ENCODE measurements at regions not wholly inside any gene's neighbourhood (a gene's known extent, or its start where the extent isn't known, plus 50 kb on each side); places are given as distances from the start of the nearest gene placed in this dataset.

DNA sequence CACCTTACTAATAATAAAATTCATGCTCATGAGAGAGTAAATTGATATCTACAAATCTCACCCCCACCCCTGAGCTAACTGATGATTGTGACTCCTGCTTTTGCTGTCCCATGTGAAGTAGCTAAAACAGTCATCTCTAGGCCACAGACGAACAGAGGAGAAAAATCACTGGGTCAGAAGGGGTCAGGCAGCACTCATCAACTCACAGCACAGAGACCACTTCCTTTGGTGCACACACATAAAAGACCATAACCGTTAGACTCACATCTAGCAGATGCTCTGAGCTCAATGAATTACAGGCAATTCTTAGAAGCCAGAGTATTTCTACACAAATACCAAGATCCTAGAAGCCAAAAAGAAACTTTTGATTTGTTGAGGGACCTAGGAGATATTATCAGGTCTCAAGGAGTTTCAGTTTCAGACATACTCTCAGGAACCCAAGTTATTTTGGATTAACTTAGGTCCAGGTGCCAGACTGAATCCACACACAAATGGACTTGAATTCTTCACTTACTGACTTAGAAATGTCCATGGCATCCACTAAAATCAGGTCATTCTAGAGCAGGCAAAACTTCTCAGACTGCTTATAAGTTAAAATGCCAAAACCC, 65.0 kb upstream of the TES start:
- no peaks in the 10 kb centered on the region for H3K36me3 Mint-ChIP-seq
- Histone ChIP-seq H3K4me3 (ENCODE audit: low read length) (no peak overlapping the region), H3K36me3 (ENCODE audit: control insufficient read depth, insufficient read depth, low read length) (no peaks in the 10 kb centered on the region), H3K4me1 (ENCODE audit: control insufficient read depth, insufficient read depth, low read length) (no peaks in the 10 kb centered on the region), H3K27ac (ENCODE audit: low read length) (no peak overlapping the region), H3K27me3 (ENCODE audit: control insufficient read depth, insufficient read depth, low read length) (no peaks in the 10 kb centered on the region), H3K9me3 (ENCODE audit: control insufficient read depth, insufficient read depth, low read length) (no peaks in the 10 kb centered on the region)
- WGBS (ENCODE audit: insufficient coverage), result 2% methylated on average over 2 of the region's 2 CpGs
- peak; percentile 77 to 87 (median 84) for ATAC-seq
- no peaks in the 10 kb centered on the region for H3K9me3 Mint-ChIP-seq
- peak in 1 of 2 donors; percentile 3 for DNase-seq
- H3K27me3 Mint-ChIP-seq (ENCODE audit: low read depth in 2 of 2), result no peaks in the 10 kb centered on the region
- H3K4me1 Mint-ChIP-seq, result peaks cover 18 to 26% of the 10 kb centered on the region in 2 donors
- intact Hi-C loops (cut with micrococcal nuclease), result no loop called here
- TF ChIP-seq, protein P1, sequence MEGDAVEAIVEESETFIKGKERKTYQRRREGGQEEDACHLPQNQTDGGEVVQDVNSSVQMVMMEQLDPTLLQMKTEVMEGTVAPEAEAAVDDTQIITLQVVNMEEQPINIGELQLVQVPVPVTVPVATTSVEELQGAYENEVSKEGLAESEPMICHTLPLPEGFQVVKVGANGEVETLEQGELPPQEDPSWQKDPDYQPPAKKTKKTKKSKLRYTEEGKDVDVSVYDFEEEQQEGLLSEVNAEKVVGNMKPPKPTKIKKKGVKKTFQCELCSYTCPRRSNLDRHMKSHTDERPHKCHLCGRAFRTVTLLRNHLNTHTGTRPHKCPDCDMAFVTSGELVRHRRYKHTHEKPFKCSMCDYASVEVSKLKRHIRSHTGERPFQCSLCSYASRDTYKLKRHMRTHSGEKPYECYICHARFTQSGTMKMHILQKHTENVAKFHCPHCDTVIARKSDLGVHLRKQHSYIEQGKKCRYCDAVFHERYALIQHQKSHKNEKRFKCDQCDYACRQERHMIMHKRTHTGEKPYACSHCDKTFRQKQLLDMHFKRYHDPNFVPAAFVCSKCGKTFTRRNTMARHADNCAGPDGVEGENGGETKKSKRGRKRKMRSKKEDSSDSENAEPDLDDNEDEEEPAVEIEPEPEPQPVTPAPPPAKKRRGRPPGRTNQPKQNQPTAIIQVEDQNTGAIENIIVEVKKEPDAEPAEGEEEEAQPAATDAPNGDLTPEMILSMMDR (IDR thresholded peaks at IDR 0.05), result no peak
- peak overlapping the region; percentile 71 to 76 for H3K27ac Mint-ChIP-seq
- peak overlapping the region; percentile 19 for H3K4me3 Mint-ChIP-seq

DNA sequence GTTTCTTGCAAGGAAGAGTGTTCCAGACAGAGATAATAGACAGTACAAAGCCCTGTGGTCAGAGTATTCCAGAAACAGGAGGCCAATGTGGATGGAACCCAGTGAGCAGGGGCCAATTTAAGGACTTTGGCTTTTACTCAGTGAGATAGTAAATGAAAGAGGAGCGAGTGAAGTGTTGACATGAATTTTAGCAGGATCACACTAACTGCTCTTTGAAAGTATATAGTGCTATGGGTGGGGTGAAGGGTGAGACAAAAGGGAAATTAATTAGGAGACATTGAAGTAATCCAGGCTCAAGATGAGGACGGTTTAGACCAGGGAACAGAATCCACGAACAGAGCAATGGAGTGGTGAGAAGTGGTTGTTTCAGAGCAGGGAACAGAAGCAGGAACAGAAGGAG, 62.2 kb upstream of the TES start:
- H3K27ac Mint-ChIP-seq, result no peak overlapping the region

DNA sequence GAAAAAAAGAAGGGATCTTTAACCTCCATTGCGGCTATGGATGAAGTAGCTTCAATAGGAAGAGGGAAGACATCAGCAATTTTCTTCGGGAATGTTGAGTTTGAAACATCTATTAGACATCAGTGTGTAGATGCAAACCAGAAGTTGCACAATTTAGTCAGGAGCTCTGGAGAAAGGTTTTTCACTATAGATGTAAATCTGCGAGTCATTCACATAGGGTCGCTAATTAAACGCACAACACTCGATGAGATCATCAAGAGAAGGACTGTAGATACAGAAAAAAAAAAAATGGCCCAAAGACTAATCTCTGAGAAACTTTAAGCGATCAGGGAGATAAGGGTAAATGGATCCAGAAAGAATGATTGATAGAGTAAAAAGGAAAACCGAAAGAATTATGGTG, 61.7 kb upstream of the TES start:
- Mint-ChIP-seq H3K4me3 (no peak overlapping the region), H3K9me3 (no peaks in the 10 kb centered on the region), H3K27ac (no peak overlapping the region), H3K36me3 (no peaks in the 10 kb centered on the region), H3K27me3 (ENCODE audit: low read depth in 2 of 2) (no peaks in the 10 kb centered on the region), H3K4me1 (peaks cover 12% of the 10 kb centered on the region in 2 donors)
- Histone ChIP-seq H3K27ac (ENCODE audit: low read length) (no peak overlapping the region), H3K9me3 (ENCODE audit: control insufficient read depth, insufficient read depth, low read length) (no peaks in the 10 kb centered on the region), H3K27me3 (ENCODE audit: control insufficient read depth, insufficient read depth, low read length) (no peaks in the 10 kb centered on the region), H3K4me3 (ENCODE audit: low read length) (no peak overlapping the region), H3K36me3 (ENCODE audit: control insufficient read depth, insufficient read depth, low read length) (no peaks in the 10 kb centered on the region), H3K4me1 (ENCODE audit: control insufficient read depth, insufficient read depth, low read length) (peaks cover 4% of the 10 kb centered on the region)
- intact Hi-C loops (cut with micrococcal nuclease), result no loop called here
- DNase-seq, result no peak
- TF ChIP-seq, protein P1 (IDR thresholded peaks at IDR 0.05), result no peak
- no peak for ATAC-seq
- WGBS (ENCODE audit: insufficient coverage), result 96% methylated on average over 8 of the region's 8 CpGs

More for the DNA sequence above, 62.2 kb upstream of the TES start:
- Mint-ChIP-seq H3K4me3 (no peak overlapping the region), H3K9me3 (no peaks in the 10 kb centered on the region), H3K27me3 (ENCODE audit: low read depth in 2 of 2) (no peaks in the 10 kb centered on the region), H3K4me1 (peaks cover 14 to 17% of the 10 kb centered on the region in 2 donors), H3K36me3 (no peaks in the 10 kb centered on the region)
- intact Hi-C loops (cut with micrococcal nuclease), result no loop called here
- WGBS (ENCODE audit: insufficient coverage), result 87% methylated on average over 3 of the region's 3 CpGs
- TF ChIP-seq, protein P1 (IDR thresholded peaks at IDR 0.05), result no peak
- Histone ChIP-seq H3K27me3 (ENCODE audit: control insufficient read depth, insufficient read depth, low read length) (no peaks in the 10 kb centered on the region), H3K9me3 (ENCODE audit: control insufficient read depth, insufficient read depth, low read length) (no peaks in the 10 kb centered on the region), H3K4me1 (ENCODE audit: control insufficient read depth, insufficient read depth, low read length) (peaks cover 4% of the 10 kb centered on the region), H3K4me3 (ENCODE audit: low read length) (no peak overlapping the region), H3K27ac (ENCODE audit: low read length) (no peak overlapping the region), H3K36me3 (ENCODE audit: control insufficient read depth, insufficient read depth, low read length) (no peaks in the 10 kb centered on the region)
- no peak for ATAC-seq
- DNase-seq, result no peak

DNA sequence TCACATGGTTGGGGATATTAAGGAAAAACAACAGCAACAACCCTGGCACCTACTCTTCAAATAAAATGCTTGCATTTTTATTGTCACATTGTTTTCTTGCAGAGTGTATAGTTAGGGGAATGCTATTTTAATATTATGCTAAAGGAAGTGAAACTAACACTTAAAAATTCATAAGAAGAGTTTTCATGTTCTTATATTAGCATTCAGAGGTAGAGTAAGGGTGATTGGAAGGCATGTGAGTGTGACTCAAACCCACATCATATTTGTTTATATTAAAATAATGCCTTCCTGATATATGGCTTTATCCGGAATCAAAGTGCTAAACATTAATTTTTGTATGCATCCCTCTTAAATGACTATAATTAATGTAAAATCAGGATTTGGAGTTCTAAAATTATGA, 59.8 kb upstream of the TES start:
- no CpG with 5 or more reads among the region's 1 CpG for WGBS (ENCODE audit: insufficient coverage)
- no peak overlapping the region for H3K4me3 ChIP-seq (ENCODE audit: low read length)
- H3K27ac ChIP-seq (ENCODE audit: low read length), result no peak overlapping the region
- no peaks in the 10 kb centered on the region for H3K9me3 ChIP-seq (ENCODE audit: control insufficient read depth, insufficient read depth, low read length)
- H3K27me3 ChIP-seq (ENCODE audit: control insufficient read depth, insufficient read depth, low read length), result no peaks in the 10 kb centered on the region
- ATAC-seq (peak; percentile 30 to 55 (median 53)), DNase-seq (no peak)
- no peak overlapping the region for H3K27ac Mint-ChIP-seq
- TF ChIP-seq, protein P1 (IDR thresholded peaks at IDR 0.05), result no peak
- H3K4me1 ChIP-seq (ENCODE audit: control insufficient read depth, insufficient read depth, low read length), result peaks cover 4% of the 10 kb centered on the region
- H3K4me1 Mint-ChIP-seq, result peaks cover 0 to under 1% of the 10 kb centered on the region in 2 donors
- no peaks in the 10 kb centered on the region for H3K36me3 ChIP-seq (ENCODE audit: control insufficient read depth, insufficient read depth, low read length)
- intact Hi-C loops (cut with micrococcal nuclease), result no loop called here
- H3K27me3 Mint-ChIP-seq (ENCODE audit: low read depth in 2 of 2), result no peaks in the 10 kb centered on the region
- H3K9me3 Mint-ChIP-seq, result no peaks in the 10 kb centered on the region
- H3K36me3 Mint-ChIP-seq, result no peaks in the 10 kb centered on the region
- H3K4me3 Mint-ChIP-seq, result no peak overlapping the region

All from natural killer cell (primary cell).